Transverse colon (tissue), 4 donors: ENCODE measurements at regions not wholly inside any gene's neighbourhood (a gene's known extent, or its start where the extent isn't known, plus 50 kb on each side); places are given as distances from the start of the nearest gene placed in this dataset.

Experiments used
- CTCF ChIP-seq, 5 experiments: fragments of 200-600 bp in 3 of 5; fragments of 450-650 bp in 2 of 5; sonication (generic) in 3 of 5; IDR thresholded peaks; 1 replicate in 2 of 5; 2 replicates in 3 of 5; pipeline ENCODE4 v1.5.1; 2016 to 2017; ENCODE audit warnings: antibody characterized with exemption in 5 of 5, inconsistent platforms in 3 of 5, mild to moderate bottlenecking in 2 of 5, moderate library complexity in 1 of 5
- EP300 ChIP-seq: sonication (generic); formaldehyde crosslinking; IDR thresholded peaks from one replicate; pipeline ENCODE4 v1.6.1; 2017; ENCODE audit warnings: antibody characterized with exemption, low read depth
- POLR2A ChIP-seq: fragments of 450-650 bp; IDR thresholded peaks from one replicate; pipeline ENCODE4 v1.6.1; 2016; ENCODE audit warnings: antibody characterized with exemption, mild to moderate bottlenecking, moderate library complexity
- POLR2AphosphoS5 ChIP-seq, 3 donors: sonication (generic); formaldehyde crosslinking; IDR thresholded peaks; one replicate each; pipeline ENCODE4 v1.6.1; 2016; ENCODE audit warnings: antibody characterized with exemption in 3 of 3

GRCh38 chr2:198815626-198816025 lies 642.1 kb downstream of the SATB2 start:
- TF ChIP-seq CTCF (IDR thresholded peaks at IDR 0.05): no peak
- TF ChIP-seq POLR2AphosphoS5 (IDR thresholded peaks at IDR 0.05): peak in 1 of 3 donors; percentile 42
- TF ChIP-seq POLR2A: no peak
- no peak for TF ChIP-seq EP300
